Osteoblast (primary cell): ENCODE measurements at regions not wholly inside any gene's neighbourhood (a gene's known extent, or its start where the extent isn't known, plus 50 kb on each side); places are given as distances from the start of the nearest gene placed in this dataset.

Experiments
- DNase-seq: peaks from one replicate; pipeline ENCODE4 v3.0.0; 2011; ENCODE audit warnings: low spot score, mixed read lengths; ENCODE audit not compliant: insufficient read length; ENCODE audit errors: missing footprints
- H2AFZ ChIP-seq: 2 replicates; pipeline ENCODE4 v1.6.0; 2011; ENCODE audit warnings: mild to moderate bottlenecking, low read length
- H3K27ac ChIP-seq: 2 replicates; pipeline ENCODE4 v1.5.1; 2011; ENCODE audit warnings: mild to moderate bottlenecking, low read depth, low read length, moderate library complexity
- H3K27me3 ChIP-seq: 2 replicates; pipeline ENCODE4 v1.6.0; 2012; ENCODE audit warnings: mild to moderate bottlenecking, control low read depth, inconsistent platforms, low read length, moderate library complexity; ENCODE audit not compliant: insufficient read depth
- H3K36me3 ChIP-seq: 2 replicates; pipeline ENCODE4 v1.5.1; 2011; ENCODE audit warnings: mild to moderate bottlenecking, low read length, control low read depth, moderate library complexity; ENCODE audit not compliant: insufficient read depth
- H3K4me1 ChIP-seq: 2 replicates; pipeline ENCODE4 v1.5.1; 2011; ENCODE audit warnings: mild to moderate bottlenecking, low read length, control low read depth, moderate library complexity; ENCODE audit not compliant: insufficient read depth
- H3K4me2 ChIP-seq: 2 replicates; pipeline ENCODE4 v1.6.0; 2011; ENCODE audit warnings: mild to moderate bottlenecking, low read length; ENCODE audit not compliant: insufficient read depth
- H3K4me3 ChIP-seq: fragments of 200-600 bp; sonication (generic); 3 replicates; pipeline ENCODE4 v1.5.1; 2012; ENCODE audit warnings: mild to moderate bottlenecking, low read length, inconsistent platforms; ENCODE audit not compliant: insufficient read depth
- H3K79me2 ChIP-seq: 2 replicates; pipeline ENCODE4 v1.6.0; 2012; ENCODE audit warnings: mild to moderate bottlenecking, low read length, control low read depth, inconsistent platforms; ENCODE audit not compliant: insufficient read depth
- H3K9me3 ChIP-seq: 2 replicates; pipeline ENCODE4 v1.5.1; 2011; ENCODE audit warnings: low read depth, low read length, control low read depth
- H4K20me1 ChIP-seq: 2 replicates; pipeline ENCODE4 v1.6.0; 2012; ENCODE audit warnings: mild to moderate bottlenecking, low read length, control low read depth; ENCODE audit not compliant: insufficient read depth
- CTCF ChIP-seq: IDR thresholded peaks from 2 replicates; pipeline ENCODE4 v1.5.1; 2011; ENCODE audit warnings: mild to moderate bottlenecking, low read depth, low read length, moderate library complexity; ENCODE audit errors: extremely low read depth

GRCh38 chr14:53740570-53740969, 216.1 kb downstream of the BMP4 start:
- Histone ChIP-seq H3K4me1 (no peaks in the 10 kb centered on the region), H3K27ac (no peak overlapping the region), H3K79me2 (no peaks in the 10 kb centered on the region), H2AFZ (no peak overlapping the region), H3K9me3 (no peaks in the 10 kb centered on the region), H3K36me3 (no peaks in the 10 kb centered on the region), H3K4me2 (no peak overlapping the region), H3K27me3 (peaks cover 3% of the 10 kb centered on the region), H4K20me1 (no peaks in the 10 kb centered on the region), H3K4me3 (no peak overlapping the region)
- no peak for TF ChIP-seq CTCF
- no peak for DNase-seq

GRCh38 chr14:53735916-53736315, 220.7 kb downstream of the BMP4 start:
- Histone ChIP-seq H3K4me3 (no peak overlapping the region), H3K27ac (no peak overlapping the region), H2AFZ (no peak overlapping the region), H3K4me2 (no peak overlapping the region), H3K9me3 (no peaks in the 10 kb centered on the region), H3K27me3 (no peaks in the 10 kb centered on the region), H3K4me1 (no peaks in the 10 kb centered on the region), H3K36me3 (no peaks in the 10 kb centered on the region), H4K20me1 (no peaks in the 10 kb centered on the region), H3K79me2 (no peaks in the 10 kb centered on the region)
- no peak for TF ChIP-seq CTCF
- no peak for DNase-seq

GRCh38 chr14:53723221-53723620, 233.4 kb downstream of the BMP4 start:
- Histone ChIP-seq H3K4me3 (no peak overlapping the region), H3K36me3 (no peaks in the 10 kb centered on the region), H2AFZ (no peak overlapping the region), H4K20me1 (no peaks in the 10 kb centered on the region), H3K27me3 (peaks cover 2% of the 10 kb centered on the region), H3K79me2 (no peaks in the 10 kb centered on the region), H3K27ac (no peak overlapping the region), H3K4me2 (no peak overlapping the region), H3K4me1 (no peaks in the 10 kb centered on the region), H3K9me3 (peaks cover 2% of the 10 kb centered on the region)
- TF ChIP-seq CTCF = no peak
- no peak for DNase-seq

- no peak overlapping the region for H3K4me2 ChIP-seq
- no peak for TF ChIP-seq CTCF
- H3K27ac ChIP-seq = no peak overlapping the region
- H3K4me1 ChIP-seq = no peaks in the 10 kb centered on the region
- DNase-seq = no peak
- peaks cover 2% of the 10 kb centered on the region for H3K27me3 ChIP-seq
- no peaks in the 10 kb centered on the region for H3K36me3 ChIP-seq
- no peaks in the 10 kb centered on the region for H4K20me1 ChIP-seq
- H2AFZ ChIP-seq = no peak overlapping the region
- H3K9me3 ChIP-seq = peaks cover 2% of the 10 kb centered on the region
- H3K79me2 ChIP-seq = no peaks in the 10 kb centered on the region
- H3K4me3 ChIP-seq = no peak overlapping the region
Observed at GRCh38 chr14:53719536-53719935, 237.1 kb downstream of the BMP4 start.
